AG08396 (cell line): ENCODE measurements at regions not wholly inside any gene's neighbourhood (a gene's known extent, or its start where the extent isn't known, plus 50 kb on each side); places are given as distances from the start of the nearest gene placed in this dataset.

Source experiments
- DNase-seq: peaks from one replicate; pipeline ENCODE4 v3.0.0; 2012; ENCODE audit warnings: low spot score, mixed read lengths

- no peak for DNase-seq
Observed at GRCh38 chr5:104755806-104756205, 1193.2 kb upstream of the NUDT12 start.

- no peak for DNase-seq
Observed at GRCh38 chr5:104754311-104754995, 1191.9 kb upstream of the NUDT12 start.

- no peak for DNase-seq
Observed at GRCh38 chr5:104751969-104752368, 1189.4 kb upstream of the NUDT12 start.

- DNase-seq = no peak
Observed at GRCh38 chr5:104739905-104740304, 1177.3 kb upstream of the NUDT12 start.

GRCh38 chr5:104739503-104739902 is 1176.9 kb upstream of the NUDT12 start:
- DNase-seq = no peak

- no peak for DNase-seq
Observed at GRCh38 chr5:104736073-104736472, 1173.5 kb upstream of the NUDT12 start.

- no peak for DNase-seq
Observed at GRCh38 chr5:104734046-104734445, 1171.5 kb upstream of the NUDT12 start.

GRCh38 chr5:104733063-104733669 is 1170.6 kb upstream of the NUDT12 start:
- no peak for DNase-seq

GRCh38 chr5:104731331-104731730 is 1168.7 kb upstream of the NUDT12 start:
- DNase-seq = no peak

GRCh38 chr5:104708027-104708426 is 1145.4 kb upstream of the NUDT12 start:
- no peak for DNase-seq

- DNase-seq = no peak
Observed at GRCh38 chr5:104706600-104706999, 1144.0 kb upstream of the NUDT12 start.

GRCh38 chr5:104702212-104702611 is 1139.6 kb upstream of the NUDT12 start:
- no peak for DNase-seq

- no peak for DNase-seq
Observed at GRCh38 chr5:104699438-104699837, 1136.8 kb upstream of the NUDT12 start.

GRCh38 chr5:104661256-104661655 is 1098.7 kb upstream of the NUDT12 start:
- DNase-seq = no peak

- DNase-seq = no peak
Observed at GRCh38 chr5:104659497-104659896, 1096.9 kb upstream of the NUDT12 start.

GRCh38 chr5:104652271-104652861 is 1089.8 kb upstream of the NUDT12 start:
- DNase-seq = no peak

- no peak for DNase-seq
Observed at GRCh38 chr5:104650313-104651055, 1087.9 kb upstream of the NUDT12 start.

- DNase-seq = no peak
Observed at GRCh38 chr5:104646416-104646815, 1083.8 kb upstream of the NUDT12 start.

GRCh38 chr5:104643320-104643719 is 1080.7 kb upstream of the NUDT12 start:
- no peak for DNase-seq

GRCh38 chr5:104635227-104635626 is 1072.6 kb upstream of the NUDT12 start:
- DNase-seq = no peak

GRCh38 chr5:104628911-104629310 is 1066.3 kb upstream of the NUDT12 start:
- no peak for DNase-seq

GRCh38 chr5:104626122-104626521 is 1063.5 kb upstream of the NUDT12 start:
- no peak for DNase-seq

GRCh38 chr5:104612005-104612404 is 1049.4 kb upstream of the NUDT12 start:
- DNase-seq = no peak
